Neural crest cell (in vitro differentiated cells): ENCODE measurements at regions not wholly inside any gene's neighbourhood (a gene's known extent, or its start where the extent isn't known, plus 50 kb on each side); places are given as distances from the start of the nearest gene placed in this dataset.
"Not testable (repeated sequence)": the region's sequence is repeated elsewhere in the genome, so short reads cannot be mapped to it uniquely, and the experiment has no call there.

Experiments used
- DNase-seq: peaks from one replicate; pipeline ENCODE4 v3.0.0; 2021; ENCODE audit warnings: low read depth, mixed read lengths, low spot score
- H3K27ac Mint-ChIP-seq: one replicate; pipeline ENCODE4 v1.8.0; 2021; ENCODE audit warnings: mild to moderate bottlenecking, mixed read lengths; ENCODE audit not compliant: unreplicated experiment
- H3K27me3 Mint-ChIP-seq: 2 replicates; pipeline ENCODE4 v1.8.0; 2021; ENCODE audit warnings: low read depth, mild to moderate bottlenecking, mixed read lengths
- H3K36me3 Mint-ChIP-seq: 2 replicates; pipeline ENCODE4 v1.8.0; 2021; ENCODE audit warnings: low read depth, mild to moderate bottlenecking, mixed read lengths
- H3K4me1 Mint-ChIP-seq: 2 replicates; pipeline ENCODE4 v1.8.0; 2021; ENCODE audit warnings: mixed read lengths
- H3K4me3 Mint-ChIP-seq: one replicate; pipeline ENCODE4 v1.8.0; 2021; ENCODE audit warnings: mild to moderate bottlenecking, mixed read lengths
- H3K9me3 Mint-ChIP-seq: 2 replicates; pipeline ENCODE4 v1.8.0; 2021; ENCODE audit warnings: mixed read lengths
- CTCF ChIP-seq: fragments of 200-600 bp; sonication (generic); conservative IDR thresholded peaks from 2 replicates; pipeline ENCODE4 v1.5.0; 2021; ENCODE audit warnings: antibody characterized with exemption, mild to moderate bottlenecking

GRCh38 chr21:10463156-10463555, 58.2 kb upstream of the TPTE start:
- no peak for TF ChIP-seq CTCF
- no peak overlapping the region for H3K27ac Mint-ChIP-seq
- H3K4me3 Mint-ChIP-seq: no peak overlapping the region
- H3K4me1 Mint-ChIP-seq: no peaks in the 10 kb centered on the region
- no peaks in the 10 kb centered on the region for H3K27me3 Mint-ChIP-seq
- H3K9me3 Mint-ChIP-seq: no peaks in the 10 kb centered on the region
- H3K36me3 Mint-ChIP-seq: no peaks in the 10 kb centered on the region
- no peak for DNase-seq

GRCh38 chr21:10464975-10465374, 56.4 kb upstream of the TPTE start:
- no peaks in the 10 kb centered on the region for H3K9me3 Mint-ChIP-seq
- no peak for TF ChIP-seq CTCF
- H3K4me1 Mint-ChIP-seq: no peaks in the 10 kb centered on the region
- no peaks in the 10 kb centered on the region for H3K36me3 Mint-ChIP-seq
- H3K27me3 Mint-ChIP-seq: no peaks in the 10 kb centered on the region
- no peak for DNase-seq
- no peak overlapping the region for H3K27ac Mint-ChIP-seq
- H3K4me3 Mint-ChIP-seq: no peak overlapping the region

GRCh38 chr21:10465524-10466110, 55.8 kb upstream of the TPTE start:
- H3K4me1 Mint-ChIP-seq, DNase-seq, H3K27ac Mint-ChIP-seq, H3K9me3 Mint-ChIP-seq, H3K27me3 Mint-ChIP-seq, H3K4me3 Mint-ChIP-seq, H3K36me3 Mint-ChIP-seq: not testable (repeated sequence)

DNA sequence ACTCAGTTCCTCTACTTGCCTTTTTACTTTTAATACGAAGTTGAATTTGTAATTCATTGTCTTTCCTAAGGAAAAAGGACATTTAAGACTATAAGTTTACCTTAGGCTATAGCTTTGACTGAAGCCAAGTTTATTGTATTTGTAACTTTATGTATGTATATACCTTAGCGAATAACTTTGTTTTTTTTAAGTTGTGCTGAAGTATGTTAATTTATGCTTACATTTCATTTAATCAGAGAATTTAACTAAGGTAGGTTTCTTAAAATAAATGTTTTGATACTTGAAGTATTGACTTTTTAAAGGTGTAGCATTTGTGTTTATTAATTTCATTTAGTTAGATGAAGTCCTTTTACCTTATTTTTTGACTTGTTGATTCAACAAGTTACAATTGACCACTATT, 55.2 kb upstream of the TPTE start:
- no peak for TF ChIP-seq CTCF
- no peak overlapping the region for H3K4me3 Mint-ChIP-seq

More for the DNA sequence above, 55.2 kb upstream of the TPTE start:
- H3K27ac Mint-ChIP-seq: no peak overlapping the region
- no peaks in the 10 kb centered on the region for H3K36me3 Mint-ChIP-seq
- no peak for DNase-seq
- no peaks in the 10 kb centered on the region for H3K27me3 Mint-ChIP-seq
- no peaks in the 10 kb centered on the region for H3K9me3 Mint-ChIP-seq
- no peaks in the 10 kb centered on the region for H3K4me1 Mint-ChIP-seq
